OCI-LY7 (cell line): ENCODE measurements at regions not wholly inside any gene's neighbourhood (a gene's known extent, or its start where the extent isn't known, plus 50 kb on each side); places are given as distances from the start of the nearest gene placed in this dataset.

Experiments used
- BruUV-seq: library from RNA; stranded (reverse); fragments of 400-500 nt; replicated peaks from 2 replicates; lab custom pipeline; 2021; lab: Mats Ljungman, UMichigan
- CTCF ChIA-PET: fragments of 300-600 bp; sonication (Branson Sonifier 250); formaldehyde crosslinking; loops from one replicate; lab custom pipeline; 2022; ENCODE audit warnings: antibody characterized with exemption; ENCODE audit not compliant: unreplicated experiment; lab: Charles Lee
- POLR2A ChIA-PET: fragments of 300-600 bp; sonication (Branson Sonifier 250); formaldehyde crosslinking; loops from one replicate; lab custom pipeline; 2022; ENCODE audit warnings: antibody characterized with exemption; lab: Charles Lee
- DNase-seq: peaks from one replicate; pipeline ENCODE4 v3.0.0-alpha.2; 2015; ENCODE audit warnings: low spot score
- H2AFZ ChIP-seq: fragments of 200-600 bp; sonication (generic), shearing (Covaris generic); 2 replicates; pipeline ENCODE4 v1.6.1; 2014; ENCODE audit warnings: mild to moderate bottlenecking, antibody characterized with exemption, low read length, moderate library complexity
- H3K27ac ChIP-seq: fragments of 200-600 bp; sonication (generic); 2 replicates; pipeline ENCODE4 v1.5.1; 2014; ENCODE audit warnings: mixed run types, low read depth, mild to moderate bottlenecking, moderate library complexity, low read length, inconsistent platforms; ENCODE audit not compliant: poor library complexity, severe bottlenecking
- H3K36me3 ChIP-seq: fragments of 200-600 bp; sonication (generic); 2 replicates; pipeline ENCODE4 v1.6.1; 2014; ENCODE audit warnings: mild to moderate bottlenecking, antibody characterized with exemption, low read length, moderate library complexity, mixed read lengths; ENCODE audit not compliant: insufficient read depth
- H3K4me1 ChIP-seq: fragments of 200-600 bp; sonication (generic); 2 replicates; pipeline ENCODE4 v1.5.1; 2014; ENCODE audit warnings: mild to moderate bottlenecking, low read length; ENCODE audit not compliant: insufficient read depth, poor library complexity, severe bottlenecking
- H3K4me2 ChIP-seq: fragments of 200-600 bp; sonication (generic); 2 replicates; pipeline ENCODE4 v1.6.1; 2014; ENCODE audit warnings: mild to moderate bottlenecking, low read length
- H3K4me3 ChIP-seq: fragments of 200-600 bp; sonication (generic); 2 replicates; pipeline ENCODE4 v1.5.1; 2014; ENCODE audit warnings: mild to moderate bottlenecking, low read depth, low read length; ENCODE audit not compliant: poor library complexity, severe bottlenecking
- H3K79me2 ChIP-seq: fragments of 200-600 bp; sonication (generic); 2 replicates; pipeline ENCODE4 v1.6.1; 2016; ENCODE audit warnings: low read depth, mild to moderate bottlenecking, low read length, moderate library complexity, mixed read lengths; ENCODE audit not compliant: insufficient read depth
- H3K9me2 ChIP-seq: fragments of 200-600 bp; sonication (generic); 2 replicates; pipeline ENCODE4 v1.6.1; 2016; ENCODE audit warnings: mild to moderate bottlenecking, low read length, mixed read lengths; ENCODE audit not compliant: insufficient read depth
- H3K9me3 ChIP-seq: fragments of 200-600 bp; sonication (generic); 2 replicates; pipeline ENCODE4 v1.6.1; 2014; ENCODE audit warnings: mild to moderate bottlenecking, mixed run types, low read length, mixed read lengths
- H4K20me1 ChIP-seq: fragments of 200-600 bp; sonication (generic); 2 replicates; pipeline ENCODE4 v1.6.1; 2014; ENCODE audit warnings: mild to moderate bottlenecking, antibody characterized with exemption, low read length, moderate library complexity, mixed read lengths; ENCODE audit not compliant: insufficient read depth
- EZH2phosphoT487 ChIP-seq: fragments of 200-600 bp; sonication (generic); IDR thresholded peaks from 2 replicates; pipeline ENCODE4 v1.6.1; 2018; ENCODE audit warnings: low read depth, borderline replicate concordance, mild to moderate bottlenecking, mixed run types, antibody characterized with exemption, low read length, moderate library complexity, mixed read lengths
- intact Hi-C: fragments of 100-400 bp; cut with micrococcal nuclease; formaldehyde crosslinking; loops from one replicate; pipeline ENCODE4 v1.10.0; 2022; ENCODE audit not compliant: unreplicated experiment
- TF ChIP-seq, protein P1 (sequence below): fragments of 200-600 bp; sonication (generic); conservative IDR thresholded peaks from 2 replicates; pipeline ENCODE4 v1.5.1; 2014; ENCODE audit warnings: mild to moderate bottlenecking, antibody characterized with exemption, low read length, moderate library complexity, mixed read lengths

DNA sequence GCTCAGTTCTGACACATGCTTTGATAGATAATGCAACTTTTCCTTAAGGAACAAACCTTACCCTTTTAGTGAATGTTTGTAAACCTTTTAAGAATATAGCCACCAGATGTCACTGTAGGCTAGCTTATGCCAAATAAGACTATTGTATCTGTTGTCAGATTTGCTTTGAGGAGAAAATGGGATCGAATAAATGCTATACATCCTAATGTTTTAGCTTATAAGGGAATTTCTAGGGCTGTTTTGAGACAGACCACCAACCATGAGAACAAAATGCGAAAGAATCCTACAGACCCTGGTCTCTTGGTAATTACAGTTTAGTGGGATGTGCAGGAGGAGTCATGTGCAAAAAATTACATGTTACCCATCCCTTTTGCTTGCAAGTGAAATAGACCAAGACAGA, 127.6 kb upstream of the NMUR2 start:
- Histone ChIP-seq H3K4me3 (no peak overlapping the region), H3K4me1 (no peaks in the 10 kb centered on the region), H3K79me2 (no peaks in the 10 kb centered on the region), H3K27ac (no peak overlapping the region), H3K9me2 (no peaks in the 10 kb centered on the region), H4K20me1 (no peaks in the 10 kb centered on the region), H3K36me3 (no peaks in the 10 kb centered on the region), H3K4me2 (no peak overlapping the region), H2AFZ (no peak overlapping the region), H3K9me3 (no peaks in the 10 kb centered on the region)
- no TSS peak for BruUV-seq
- intact Hi-C loops, result loop anchor here (5.0 to 10.0 kb wide), 2 partner anchors 615 to 1432 kb away; no protein-coding TSS in a partner anchor
- ChIA-PET CTCF (interaction anchor here (1.0 kb wide), 1 partner anchor 1433 kb away, joined by 3 read pairs; no protein-coding TSS in a partner anchor), POLR2A (no interaction called here)
- peak; percentile 54 for DNase-seq
- TF ChIP-seq, protein P1, sequence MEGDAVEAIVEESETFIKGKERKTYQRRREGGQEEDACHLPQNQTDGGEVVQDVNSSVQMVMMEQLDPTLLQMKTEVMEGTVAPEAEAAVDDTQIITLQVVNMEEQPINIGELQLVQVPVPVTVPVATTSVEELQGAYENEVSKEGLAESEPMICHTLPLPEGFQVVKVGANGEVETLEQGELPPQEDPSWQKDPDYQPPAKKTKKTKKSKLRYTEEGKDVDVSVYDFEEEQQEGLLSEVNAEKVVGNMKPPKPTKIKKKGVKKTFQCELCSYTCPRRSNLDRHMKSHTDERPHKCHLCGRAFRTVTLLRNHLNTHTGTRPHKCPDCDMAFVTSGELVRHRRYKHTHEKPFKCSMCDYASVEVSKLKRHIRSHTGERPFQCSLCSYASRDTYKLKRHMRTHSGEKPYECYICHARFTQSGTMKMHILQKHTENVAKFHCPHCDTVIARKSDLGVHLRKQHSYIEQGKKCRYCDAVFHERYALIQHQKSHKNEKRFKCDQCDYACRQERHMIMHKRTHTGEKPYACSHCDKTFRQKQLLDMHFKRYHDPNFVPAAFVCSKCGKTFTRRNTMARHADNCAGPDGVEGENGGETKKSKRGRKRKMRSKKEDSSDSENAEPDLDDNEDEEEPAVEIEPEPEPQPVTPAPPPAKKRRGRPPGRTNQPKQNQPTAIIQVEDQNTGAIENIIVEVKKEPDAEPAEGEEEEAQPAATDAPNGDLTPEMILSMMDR, result peak; percentile 77
- TF ChIP-seq EZH2phosphoT487, result no peak

DNA sequence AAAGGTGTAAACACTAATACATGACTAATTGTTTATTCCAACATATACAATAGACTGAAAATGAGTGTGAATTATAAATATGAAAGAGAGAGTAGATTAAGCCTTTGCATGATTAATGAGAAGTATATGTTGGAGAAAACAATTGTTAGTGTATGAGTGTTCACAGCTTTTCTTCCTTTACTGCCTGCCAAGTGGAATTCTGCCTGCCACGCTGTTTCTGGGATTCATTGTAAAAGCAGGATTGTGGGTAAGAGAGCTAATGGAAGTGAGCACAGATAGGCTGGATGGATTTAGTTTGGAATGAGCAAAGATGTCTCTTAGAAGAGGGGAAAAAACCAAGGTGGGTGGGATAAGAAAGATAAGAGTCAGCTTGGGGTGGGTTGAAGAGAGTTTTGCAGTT, 129.6 kb upstream of the NMUR2 start:
- CTCF ChIA-PET, result no interaction called here
- intact Hi-C loops, result loop anchor here (5.0 to 10.0 kb wide), 2 partner anchors 613 to 1430 kb away; no protein-coding TSS in a partner anchor

DNA sequence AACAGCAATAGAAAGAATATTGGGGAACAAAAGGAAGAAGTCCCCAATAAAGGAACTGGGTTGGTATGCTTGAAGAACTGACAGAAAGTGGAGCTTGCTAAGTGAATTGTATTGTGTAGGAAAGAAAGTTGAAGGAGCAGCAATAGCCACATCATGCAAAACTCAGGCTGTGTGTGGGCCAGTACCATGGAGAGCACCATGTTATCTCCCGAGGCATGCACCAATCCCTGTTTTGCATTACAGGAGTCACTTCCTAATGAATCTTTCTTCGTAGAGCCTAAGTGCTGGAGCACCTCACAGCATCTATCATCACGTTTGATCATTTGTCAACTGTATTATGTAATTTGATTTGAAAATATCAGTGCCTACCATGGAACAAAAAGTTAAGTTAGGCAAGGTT, 137.7 kb upstream of the NMUR2 start:
- no peak overlapping the region for H2AFZ ChIP-seq
- H3K27ac ChIP-seq, result no peak overlapping the region
- no peaks in the 10 kb centered on the region for H3K36me3 ChIP-seq
- H3K4me2 ChIP-seq, result no peak overlapping the region
- H3K79me2 ChIP-seq, result no peaks in the 10 kb centered on the region
- POLR2A ChIA-PET, result interaction anchor here (0.6 kb wide), 1 partner anchor 380 kb away, joined by 3 read pairs; no protein-coding TSS in a partner anchor
- H3K4me1 ChIP-seq, result no peaks in the 10 kb centered on the region
- H3K9me3 ChIP-seq, result no peaks in the 10 kb centered on the region
- intact Hi-C loops, result no loop called here
- no TSS peak for BruUV-seq
- H4K20me1 ChIP-seq, result no peaks in the 10 kb centered on the region
- no peak for TF ChIP-seq EZH2phosphoT487
- TF ChIP-seq, protein P1, result no peak
- no peak overlapping the region for H3K4me3 ChIP-seq
- no peak for DNase-seq
- no peaks in the 10 kb centered on the region for H3K9me2 ChIP-seq
- CTCF ChIA-PET, result no interaction called here

More for the DNA sequence above, 129.6 kb upstream of the NMUR2 start:
- TF ChIP-seq, protein P1, result no peak
- no peak for TF ChIP-seq EZH2phosphoT487
- Histone ChIP-seq H4K20me1 (no peaks in the 10 kb centered on the region), H2AFZ (no peak overlapping the region), H3K4me2 (no peak overlapping the region), H3K9me2 (no peaks in the 10 kb centered on the region), H3K36me3 (no peaks in the 10 kb centered on the region), H3K79me2 (no peaks in the 10 kb centered on the region), H3K27ac (no peak overlapping the region), H3K4me3 (no peak overlapping the region), H3K9me3 (no peaks in the 10 kb centered on the region), H3K4me1 (no peaks in the 10 kb centered on the region)
- BruUV-seq, result no TSS peak
- DNase-seq, result no peak
- POLR2A ChIA-PET, result no interaction called here
